ENCODE measurements at regions not wholly inside any gene's neighbourhood (a gene's known extent, or its start where the extent isn't known, plus 50 kb on each side); places are given as distances from the start of the nearest gene placed in this dataset.

DNA sequence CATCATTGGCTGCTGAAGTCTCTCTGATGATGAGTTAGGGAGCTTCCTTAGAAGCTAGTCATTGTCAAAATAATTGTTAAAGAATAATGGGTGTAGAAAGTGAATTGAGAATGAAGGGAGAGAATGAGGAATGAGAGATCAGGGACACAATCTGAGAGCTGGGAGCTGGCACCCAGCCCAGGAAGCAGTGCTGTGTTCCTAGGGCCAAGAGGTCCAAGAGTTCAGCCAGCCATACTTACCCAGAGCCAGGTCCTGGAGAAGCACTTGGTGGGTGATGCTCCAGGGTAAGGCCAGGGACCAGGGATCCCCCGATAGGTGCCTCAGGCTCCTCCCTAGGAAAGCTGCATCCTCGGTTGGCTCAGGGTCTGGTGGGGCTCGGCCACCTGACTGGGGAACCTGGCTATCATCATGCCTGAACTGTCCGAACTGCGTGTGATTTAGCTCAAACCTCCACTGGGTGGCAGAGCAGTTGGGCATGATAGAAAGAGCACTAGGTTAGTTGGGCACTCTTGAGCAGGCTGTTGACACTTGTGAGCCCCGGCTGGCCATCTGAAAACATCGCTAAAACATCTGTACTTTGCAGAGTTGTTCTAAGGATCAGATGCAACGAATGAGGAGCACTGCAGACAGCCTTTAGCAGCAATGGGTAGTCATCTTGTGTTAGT, 123.9 kb upstream of the NCAM1 start:
- Mint-ChIP-seq H3K4me3 (no peak overlapping the region), H3K27me3 (ENCODE audit: low read depth, poor library complexity) (peaks cover 3% of the 10 kb centered on the region), H3K27ac (peak overlapping the region; percentile 96), H3K36me3 (ENCODE audit: low read depth) (no peaks in the 10 kb centered on the region), H3K9me3 (no peaks in the 10 kb centered on the region), H3K4me1 (peaks cover 55% of the 10 kb centered on the region)
- TF ChIP-seq, protein P1, sequence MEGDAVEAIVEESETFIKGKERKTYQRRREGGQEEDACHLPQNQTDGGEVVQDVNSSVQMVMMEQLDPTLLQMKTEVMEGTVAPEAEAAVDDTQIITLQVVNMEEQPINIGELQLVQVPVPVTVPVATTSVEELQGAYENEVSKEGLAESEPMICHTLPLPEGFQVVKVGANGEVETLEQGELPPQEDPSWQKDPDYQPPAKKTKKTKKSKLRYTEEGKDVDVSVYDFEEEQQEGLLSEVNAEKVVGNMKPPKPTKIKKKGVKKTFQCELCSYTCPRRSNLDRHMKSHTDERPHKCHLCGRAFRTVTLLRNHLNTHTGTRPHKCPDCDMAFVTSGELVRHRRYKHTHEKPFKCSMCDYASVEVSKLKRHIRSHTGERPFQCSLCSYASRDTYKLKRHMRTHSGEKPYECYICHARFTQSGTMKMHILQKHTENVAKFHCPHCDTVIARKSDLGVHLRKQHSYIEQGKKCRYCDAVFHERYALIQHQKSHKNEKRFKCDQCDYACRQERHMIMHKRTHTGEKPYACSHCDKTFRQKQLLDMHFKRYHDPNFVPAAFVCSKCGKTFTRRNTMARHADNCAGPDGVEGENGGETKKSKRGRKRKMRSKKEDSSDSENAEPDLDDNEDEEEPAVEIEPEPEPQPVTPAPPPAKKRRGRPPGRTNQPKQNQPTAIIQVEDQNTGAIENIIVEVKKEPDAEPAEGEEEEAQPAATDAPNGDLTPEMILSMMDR (IDR thresholded peaks at IDR 0.05): no peak
- DNase-seq: no peak

DNA sequence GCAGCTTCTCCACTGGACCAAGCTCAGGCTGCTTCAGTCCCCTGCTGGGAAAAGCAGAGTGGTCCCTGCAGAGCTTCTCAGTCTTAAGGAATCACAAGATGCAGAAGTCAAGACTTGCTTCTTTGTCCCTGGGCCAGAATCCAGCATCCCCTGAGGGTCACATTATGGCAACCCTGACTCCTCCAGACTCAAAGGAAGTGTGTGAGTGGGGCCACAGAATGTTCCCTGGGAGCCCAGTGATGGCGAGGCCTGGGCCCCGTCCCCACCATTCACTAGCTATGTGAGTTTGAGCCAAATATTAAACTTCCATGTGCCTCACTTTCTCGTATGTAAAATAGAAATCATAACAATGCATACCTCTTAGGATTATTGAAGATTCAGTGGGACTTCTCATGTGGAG, 122.2 kb upstream of the NCAM1 start:
- DNase-seq: no peak
- no peak overlapping the region for H3K27ac Mint-ChIP-seq
- TF ChIP-seq, protein P1 (IDR thresholded peaks at IDR 0.05): no peak
- H3K9me3 Mint-ChIP-seq: no peaks in the 10 kb centered on the region
- H3K36me3 Mint-ChIP-seq (ENCODE audit: low read depth): no peaks in the 10 kb centered on the region
- H3K4me3 Mint-ChIP-seq: no peak overlapping the region
- H3K27me3 Mint-ChIP-seq (ENCODE audit: low read depth, poor library complexity): peaks cover 3% of the 10 kb centered on the region
- peaks cover 52% of the 10 kb centered on the region for H3K4me1 Mint-ChIP-seq

DNA sequence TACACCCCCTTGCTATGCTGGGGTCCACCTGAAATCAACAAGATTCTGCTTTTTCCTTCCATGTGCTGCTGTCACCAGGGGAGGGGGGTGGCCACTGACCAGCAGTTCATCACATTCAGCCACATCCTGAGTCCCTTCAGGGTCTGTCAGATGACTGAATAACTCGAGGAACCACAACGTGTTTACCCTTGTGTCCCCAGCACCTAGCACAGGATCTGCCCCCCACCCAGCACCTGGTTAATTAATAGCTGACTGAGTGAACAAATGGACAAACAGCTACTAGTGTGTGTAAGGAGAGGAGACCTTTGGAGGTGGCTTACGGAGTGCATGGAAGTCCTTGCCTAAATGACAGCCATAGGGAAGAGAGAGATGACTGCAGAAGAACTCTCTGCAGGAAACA, 119.5 kb upstream of the NCAM1 start:
- no peak overlapping the region for H3K27ac Mint-ChIP-seq
- DNase-seq: no peak
- H3K4me1 Mint-ChIP-seq: peaks cover 25% of the 10 kb centered on the region
- H3K36me3 Mint-ChIP-seq (ENCODE audit: low read depth): no peaks in the 10 kb centered on the region
- TF ChIP-seq, protein P1 (IDR thresholded peaks at IDR 0.05): no peak
- peaks cover 6% of the 10 kb centered on the region for H3K27me3 Mint-ChIP-seq (ENCODE audit: low read depth, poor library complexity)
- no peak overlapping the region for H3K4me3 Mint-ChIP-seq
- H3K9me3 Mint-ChIP-seq: no peaks in the 10 kb centered on the region

DNA sequence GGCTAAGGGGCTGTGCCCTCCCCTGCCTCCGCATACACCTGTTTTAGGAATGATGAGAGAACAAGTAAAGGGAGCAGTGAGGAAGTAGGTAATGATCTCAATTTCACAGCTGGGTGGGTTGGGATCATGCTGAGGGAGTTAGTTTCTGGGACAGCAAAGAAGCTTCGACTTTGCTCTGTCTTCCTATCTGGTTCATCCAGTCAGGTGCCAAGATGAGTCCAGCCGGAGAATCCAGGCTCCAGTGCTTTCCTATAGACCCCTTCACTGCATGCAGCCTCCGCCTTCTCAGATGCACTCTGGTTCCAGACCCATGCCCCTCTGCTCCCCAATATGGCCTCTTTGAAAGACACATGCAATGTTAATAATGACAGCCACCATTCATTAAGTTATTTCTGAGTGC, 119.1 kb upstream of the NCAM1 start:
- H3K27ac Mint-ChIP-seq: no peak overlapping the region
- H3K4me3 Mint-ChIP-seq: no peak overlapping the region
- no peaks in the 10 kb centered on the region for H3K9me3 Mint-ChIP-seq
- TF ChIP-seq, protein P1 (IDR thresholded peaks at IDR 0.05): no peak
- peaks cover 9% of the 10 kb centered on the region for H3K27me3 Mint-ChIP-seq (ENCODE audit: low read depth, poor library complexity)
- DNase-seq: no peak
- no peaks in the 10 kb centered on the region for H3K36me3 Mint-ChIP-seq (ENCODE audit: low read depth)
- peaks cover 21% of the 10 kb centered on the region for H3K4me1 Mint-ChIP-seq

DNA sequence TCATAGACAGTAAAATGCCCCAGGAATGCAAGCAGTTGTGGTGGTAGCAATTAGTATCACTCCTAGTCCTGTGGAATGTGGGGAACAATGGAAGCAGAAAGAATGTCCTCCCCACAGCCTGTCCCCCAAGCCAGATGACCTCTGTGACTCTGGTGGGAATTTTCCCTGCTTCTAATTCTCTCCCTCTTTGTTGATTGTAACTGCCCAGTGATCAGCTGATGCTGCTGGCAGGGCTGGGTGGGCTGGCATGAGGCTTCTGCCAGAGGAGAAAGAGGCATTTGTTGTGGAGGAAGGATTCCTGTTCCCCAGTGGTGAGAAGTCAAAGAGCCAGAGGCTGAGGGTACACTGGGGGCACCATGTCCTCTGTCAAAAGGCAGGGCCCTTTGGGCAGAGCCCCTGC, 116.7 kb upstream of the NCAM1 start:
- H3K36me3 Mint-ChIP-seq (ENCODE audit: low read depth): no peaks in the 10 kb centered on the region
- H3K9me3 Mint-ChIP-seq: no peaks in the 10 kb centered on the region
- DNase-seq: no peak
- no peak overlapping the region for H3K4me3 Mint-ChIP-seq
- TF ChIP-seq, protein P1 (IDR thresholded peaks at IDR 0.05): no peak
- peaks cover 11% of the 10 kb centered on the region for H3K27me3 Mint-ChIP-seq (ENCODE audit: low read depth, poor library complexity)
- H3K27ac Mint-ChIP-seq: no peak overlapping the region
- peaks cover 8% of the 10 kb centered on the region for H3K4me1 Mint-ChIP-seq

DNA sequence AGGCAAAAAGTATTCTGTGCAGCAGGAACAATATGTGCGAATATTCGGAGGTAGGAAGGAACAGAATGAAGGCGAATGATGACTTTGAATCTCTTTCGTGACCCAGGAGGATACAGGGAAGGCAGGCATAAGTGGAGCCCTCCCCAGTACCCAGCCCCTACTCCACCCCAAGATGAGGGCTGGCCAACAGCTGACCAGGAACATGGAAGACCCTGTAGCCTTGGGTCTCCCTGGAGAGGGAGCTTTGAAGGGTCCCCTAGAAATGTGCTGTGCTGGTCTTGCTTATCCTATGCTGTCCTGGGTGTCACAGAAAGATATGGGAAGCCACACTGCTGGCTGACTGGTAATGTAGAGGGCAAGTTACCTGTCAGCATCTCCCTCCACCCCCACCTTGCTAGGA, 113.7 kb upstream of the NCAM1 start:
- H3K27ac Mint-ChIP-seq: no peak overlapping the region
- TF ChIP-seq, protein P1 (IDR thresholded peaks at IDR 0.05): no peak
- DNase-seq: no peak
- no peaks in the 10 kb centered on the region for H3K9me3 Mint-ChIP-seq
- H3K27me3 Mint-ChIP-seq (ENCODE audit: low read depth, poor library complexity): peaks cover 12% of the 10 kb centered on the region
- H3K4me3 Mint-ChIP-seq: no peak overlapping the region
- no peaks in the 10 kb centered on the region for H3K4me1 Mint-ChIP-seq
- no peaks in the 10 kb centered on the region for H3K36me3 Mint-ChIP-seq (ENCODE audit: low read depth)

Measured in nephron progenitor cell (in vitro differentiated cells).